Activated naive CD4-positive, alpha-beta T cell treated with Interleukin-2 at 50 U/mL for 16 hours (primary cell): ENCODE measurements at regions not wholly inside any gene's neighbourhood (a gene's known extent, or its start where the extent isn't known, plus 50 kb on each side); places are given as distances from the start of the nearest gene placed in this dataset.

Source experiments
- DNase-seq: peaks from one replicate; pipeline ENCODE4 v3.0.0-alpha.2; 2020

DNA sequence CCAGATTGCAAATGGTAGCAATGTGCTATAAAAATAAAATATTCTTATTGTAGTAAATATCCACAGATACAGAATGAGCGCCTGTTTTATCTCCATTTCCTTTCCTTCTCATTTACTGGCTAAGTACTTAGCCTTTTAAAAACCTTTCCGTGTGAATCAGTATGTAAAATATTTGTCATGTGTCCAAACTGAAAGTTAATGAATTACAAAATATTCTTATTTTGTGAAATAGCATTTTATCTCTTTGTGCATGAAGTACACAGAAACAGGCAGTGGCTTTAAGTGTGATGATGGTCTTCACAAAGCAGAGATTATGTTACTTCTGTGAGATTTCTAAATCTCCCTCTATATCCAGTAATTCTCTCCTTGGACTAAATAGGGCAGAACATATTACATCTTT lies 56.7 kb upstream of the KIAA1217 start:
- no peak for DNase-seq

DNA sequence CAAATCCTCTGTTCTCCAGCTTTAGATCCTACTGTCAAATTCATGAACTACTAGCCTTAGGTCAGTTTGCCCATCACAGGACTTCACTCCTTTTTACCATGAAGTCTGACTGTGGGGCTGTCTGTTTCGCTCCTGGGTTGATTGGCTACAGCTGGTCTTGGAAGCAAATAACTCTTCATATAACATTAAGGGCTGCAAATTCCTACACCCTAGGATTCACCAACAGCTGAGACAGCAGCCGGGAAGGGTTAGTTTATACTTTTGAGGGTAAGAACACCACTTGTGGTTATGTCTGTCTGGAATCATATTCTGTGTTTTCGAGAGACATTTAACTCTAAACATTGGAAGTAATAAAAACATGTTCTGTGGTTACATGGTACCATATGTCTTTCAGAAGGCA lies 55.9 kb upstream of the KIAA1217 start:
- no peak for DNase-seq

DNA sequence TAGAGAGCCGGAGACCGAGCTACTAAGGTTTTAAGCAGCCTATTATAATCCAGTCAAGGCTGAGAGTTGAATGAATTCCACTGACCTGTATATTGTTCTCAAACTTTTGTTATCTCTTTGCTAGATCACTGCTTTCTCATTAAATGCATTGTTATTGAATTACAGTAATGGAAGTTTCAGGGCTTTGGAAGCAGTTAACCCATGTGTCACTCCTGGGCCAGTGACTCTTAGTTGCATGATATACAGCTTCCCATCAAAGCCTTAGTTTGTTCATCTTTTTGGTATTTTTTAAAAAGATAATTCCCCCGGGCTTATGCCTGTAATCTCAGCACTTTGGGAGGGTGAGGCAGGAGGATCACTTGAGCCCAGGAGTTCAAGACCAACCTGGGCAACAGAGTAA lies 55.4 kb upstream of the KIAA1217 start:
- DNase-seq = no peak

DNA sequence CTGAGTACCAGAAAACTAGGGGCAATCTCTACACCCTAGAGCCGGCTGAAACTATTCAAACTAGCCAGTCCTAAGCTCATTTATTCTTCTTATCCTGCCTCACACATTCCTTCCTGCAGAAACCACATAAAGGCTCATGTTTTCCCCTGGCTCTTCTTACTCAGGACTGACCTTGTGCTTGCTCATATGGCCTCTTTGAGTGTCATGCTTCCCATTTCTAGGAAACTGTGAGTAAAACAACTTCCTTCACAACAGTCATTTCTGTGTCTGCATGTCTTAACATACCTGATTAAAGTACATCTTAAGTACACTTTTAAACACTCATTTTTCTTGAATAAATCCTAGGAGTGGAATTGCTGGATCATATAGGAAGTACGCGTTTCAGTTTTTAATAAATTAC lies 52.3 kb upstream of the KIAA1217 start:
- DNase-seq = no peak

DNA sequence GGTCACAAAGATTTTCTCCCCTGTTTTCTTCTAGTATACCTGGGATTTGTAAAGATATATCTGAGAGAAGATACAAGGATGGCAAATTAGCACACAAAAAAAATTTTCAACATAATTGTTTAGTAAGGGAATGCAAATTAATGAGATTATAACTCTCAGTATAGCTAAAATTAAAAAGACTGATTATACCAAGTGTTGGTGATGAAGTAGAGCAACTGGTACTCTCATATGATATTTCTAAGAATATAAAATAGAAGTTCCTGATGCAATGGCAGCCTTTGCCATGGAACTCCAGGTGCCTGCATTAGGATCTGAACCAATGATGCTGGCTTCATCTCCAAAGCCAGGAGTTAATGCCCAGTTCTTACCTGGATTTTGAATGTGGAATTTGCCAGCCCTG lies 51.4 kb upstream of the KIAA1217 start:
- no peak for DNase-seq
